GM13977 (cell line): ENCODE measurements at regions not wholly inside any gene's neighbourhood (a gene's known extent, or its start where the extent isn't known, plus 50 kb on each side); places are given as distances from the start of the nearest gene placed in this dataset.

Experiments used
- DNase-seq: peaks from one replicate; pipeline ENCODE4 v3.0.0; 2012; ENCODE audit warnings: low spot score
- in situ Hi-C: fragments of 300-500 bp; cut with MboI; formaldehyde crosslinking; loops from one replicate; pipeline ENCODE4 v1.12.0; 2022; ENCODE audit warnings: low sequenced_read_pairs, low pct_unique_long_range_greater_than_20kb, mixed read lengths, inconsistent platforms; ENCODE audit not compliant: unreplicated experiment
- TF ChIP-seq, protein P1 (sequence below): IDR thresholded peaks from 2 replicates; pipeline ENCODE4 v1.5.1; 2012; ENCODE audit warnings: mild to moderate bottlenecking, control low read depth; ENCODE audit not compliant: insufficient read depth; ENCODE audit errors: extremely low read depth, missing control alignments

DNA sequence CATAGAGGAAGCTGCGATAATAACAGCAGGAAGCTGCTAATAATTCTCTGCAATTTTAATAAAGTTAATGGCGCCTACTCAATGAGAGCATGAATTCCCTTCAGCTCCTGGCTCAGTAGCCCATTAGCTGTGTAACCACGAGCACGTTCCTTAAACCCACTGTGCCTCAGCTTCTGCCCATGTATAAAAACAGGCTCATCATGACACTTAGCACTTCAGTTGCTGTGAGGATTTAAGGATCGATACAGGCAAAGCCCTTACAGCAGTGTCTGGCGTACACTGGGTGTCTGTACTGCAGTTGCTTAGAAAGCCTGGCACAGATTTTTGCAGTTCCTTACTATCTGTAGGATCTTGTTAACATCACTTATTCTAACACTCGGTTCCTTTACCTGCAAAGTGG, 673.4 kb upstream of the ARGLU1 start:
- DNase-seq: no peak
- TF ChIP-seq, protein P1, sequence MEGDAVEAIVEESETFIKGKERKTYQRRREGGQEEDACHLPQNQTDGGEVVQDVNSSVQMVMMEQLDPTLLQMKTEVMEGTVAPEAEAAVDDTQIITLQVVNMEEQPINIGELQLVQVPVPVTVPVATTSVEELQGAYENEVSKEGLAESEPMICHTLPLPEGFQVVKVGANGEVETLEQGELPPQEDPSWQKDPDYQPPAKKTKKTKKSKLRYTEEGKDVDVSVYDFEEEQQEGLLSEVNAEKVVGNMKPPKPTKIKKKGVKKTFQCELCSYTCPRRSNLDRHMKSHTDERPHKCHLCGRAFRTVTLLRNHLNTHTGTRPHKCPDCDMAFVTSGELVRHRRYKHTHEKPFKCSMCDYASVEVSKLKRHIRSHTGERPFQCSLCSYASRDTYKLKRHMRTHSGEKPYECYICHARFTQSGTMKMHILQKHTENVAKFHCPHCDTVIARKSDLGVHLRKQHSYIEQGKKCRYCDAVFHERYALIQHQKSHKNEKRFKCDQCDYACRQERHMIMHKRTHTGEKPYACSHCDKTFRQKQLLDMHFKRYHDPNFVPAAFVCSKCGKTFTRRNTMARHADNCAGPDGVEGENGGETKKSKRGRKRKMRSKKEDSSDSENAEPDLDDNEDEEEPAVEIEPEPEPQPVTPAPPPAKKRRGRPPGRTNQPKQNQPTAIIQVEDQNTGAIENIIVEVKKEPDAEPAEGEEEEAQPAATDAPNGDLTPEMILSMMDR: no peak
- in situ Hi-C loops: no loop called here

GRCh38 chr13:107239213-107239612, 671.3 kb upstream of the ARGLU1 start:
- TF ChIP-seq, protein P1: no peak
- no peak for DNase-seq
- in situ Hi-C loops: no loop called here

- in situ Hi-C loops: no loop called here
- TF ChIP-seq, protein P1: no peak
- no peak for DNase-seq
Measured at GRCh38 chr13:107238262-107238981, 670.5 kb upstream of the ARGLU1 start.

DNA sequence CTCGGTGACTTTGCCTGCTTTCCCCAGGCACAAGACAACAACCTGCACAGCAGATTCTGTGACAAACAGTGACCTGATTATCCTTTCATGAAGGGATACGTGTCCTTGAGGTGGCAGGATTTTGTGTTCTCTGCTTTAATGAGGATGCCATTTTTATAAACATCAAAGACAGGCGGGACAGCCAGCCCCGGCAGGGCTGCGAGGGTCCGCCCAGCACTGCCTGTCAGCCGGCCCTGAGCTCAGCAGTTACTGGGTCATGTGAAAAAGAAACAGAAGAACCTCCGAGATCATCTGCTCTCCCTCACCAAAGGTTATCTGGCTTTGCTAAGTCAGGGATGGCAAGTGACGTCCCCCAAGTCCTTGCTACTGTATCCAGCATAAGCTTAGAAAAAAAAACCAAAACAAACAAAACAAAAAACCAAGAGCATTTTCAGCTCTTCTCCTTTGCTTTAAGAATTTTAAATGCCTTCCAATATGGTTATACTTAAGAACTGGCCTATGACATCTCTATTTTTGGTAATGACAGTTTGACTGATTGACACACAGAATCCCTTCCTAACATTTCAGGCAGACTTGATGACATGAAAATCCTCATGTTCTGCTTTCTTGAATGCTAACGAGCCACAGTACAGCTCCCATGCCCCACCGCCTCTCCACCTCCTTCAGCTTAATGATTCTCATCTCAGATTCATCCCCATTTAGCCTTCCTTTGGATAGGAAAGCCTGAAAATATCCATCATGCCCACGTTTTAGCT, 666.6 kb upstream of the ARGLU1 start:
- TF ChIP-seq, protein P1: no peak
- in situ Hi-C loops: no loop called here
- DNase-seq: no peak

DNA sequence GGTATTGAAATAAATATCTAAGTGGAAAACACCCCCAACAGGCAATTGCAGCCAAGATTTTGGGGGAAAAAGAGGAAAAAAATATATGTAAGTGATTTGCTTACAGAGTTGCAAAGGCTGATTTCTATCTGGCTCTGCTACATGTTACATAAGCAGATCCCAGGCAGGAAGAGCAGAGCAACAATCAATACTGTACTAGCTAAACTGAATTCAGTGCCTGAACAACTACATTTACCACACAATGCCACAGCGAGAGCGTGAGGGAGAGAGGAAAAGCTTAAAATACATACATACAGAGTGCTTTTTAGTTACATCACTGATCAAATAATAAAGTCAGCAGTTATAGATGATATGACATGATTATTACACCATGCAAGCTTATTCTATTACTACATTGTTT, 665.6 kb upstream of the ARGLU1 start:
- DNase-seq: no peak
- in situ Hi-C loops: no loop called here
- TF ChIP-seq, protein P1: no peak

DNA sequence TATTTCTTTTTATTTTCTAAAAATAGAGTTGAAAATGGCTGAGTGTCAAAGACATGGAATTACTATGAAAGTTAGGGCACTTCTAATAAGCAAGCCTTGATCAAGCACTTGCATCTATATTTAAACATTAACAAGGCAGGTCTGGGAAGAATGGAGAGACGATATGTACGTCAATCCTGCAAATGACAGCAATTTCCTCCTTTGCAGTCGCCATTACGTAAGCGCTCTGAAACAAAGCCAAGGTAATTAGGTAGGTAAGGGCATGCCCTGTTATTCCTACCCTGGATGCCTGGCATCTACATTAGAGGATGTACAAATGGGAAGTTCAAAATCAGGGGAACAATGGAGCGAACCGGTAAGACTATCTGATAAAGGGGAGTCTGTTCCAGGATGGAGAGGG, 664.0 kb upstream of the ARGLU1 start:
- in situ Hi-C loops: no loop called here
- no peak for DNase-seq
- TF ChIP-seq, protein P1: no peak
